ENCODE measurements at regions not wholly inside any gene's neighbourhood (a gene's known extent, or its start where the extent isn't known, plus 50 kb on each side); places are given as distances from the start of the nearest gene placed in this dataset.

GRCh38 chr16:35188288-35189155 lies 1729.1 kb downstream of the TP53TG3F start:
- no peak for DNase-seq (ENCODE audit: low read depth)
- TF ChIP-seq, protein P1, sequence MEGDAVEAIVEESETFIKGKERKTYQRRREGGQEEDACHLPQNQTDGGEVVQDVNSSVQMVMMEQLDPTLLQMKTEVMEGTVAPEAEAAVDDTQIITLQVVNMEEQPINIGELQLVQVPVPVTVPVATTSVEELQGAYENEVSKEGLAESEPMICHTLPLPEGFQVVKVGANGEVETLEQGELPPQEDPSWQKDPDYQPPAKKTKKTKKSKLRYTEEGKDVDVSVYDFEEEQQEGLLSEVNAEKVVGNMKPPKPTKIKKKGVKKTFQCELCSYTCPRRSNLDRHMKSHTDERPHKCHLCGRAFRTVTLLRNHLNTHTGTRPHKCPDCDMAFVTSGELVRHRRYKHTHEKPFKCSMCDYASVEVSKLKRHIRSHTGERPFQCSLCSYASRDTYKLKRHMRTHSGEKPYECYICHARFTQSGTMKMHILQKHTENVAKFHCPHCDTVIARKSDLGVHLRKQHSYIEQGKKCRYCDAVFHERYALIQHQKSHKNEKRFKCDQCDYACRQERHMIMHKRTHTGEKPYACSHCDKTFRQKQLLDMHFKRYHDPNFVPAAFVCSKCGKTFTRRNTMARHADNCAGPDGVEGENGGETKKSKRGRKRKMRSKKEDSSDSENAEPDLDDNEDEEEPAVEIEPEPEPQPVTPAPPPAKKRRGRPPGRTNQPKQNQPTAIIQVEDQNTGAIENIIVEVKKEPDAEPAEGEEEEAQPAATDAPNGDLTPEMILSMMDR (IDR thresholded peaks at IDR 0.05; ENCODE audit: low read depth, low read length, missing control alignments) = peak; percentile 17
- H3K4me3 ChIP-seq (ENCODE audit: low read depth, low read length) = no peak overlapping the region

- TF ChIP-seq, protein P1 (IDR thresholded peaks at IDR 0.05; ENCODE audit: low read depth, low read length, missing control alignments) = no peak
- no peak overlapping the region for H3K4me3 ChIP-seq (ENCODE audit: low read depth, low read length)
- DNase-seq (ENCODE audit: low read depth) = no peak
Observed at GRCh38 chr16:35192993-35193392, 1733.6 kb downstream of the TP53TG3F start.

- H3K4me3 ChIP-seq (ENCODE audit: low read depth, low read length) = no peak overlapping the region
Observed at GRCh38 chr16:35193956-35194355, 1734.5 kb downstream of the TP53TG3F start.

DNA sequence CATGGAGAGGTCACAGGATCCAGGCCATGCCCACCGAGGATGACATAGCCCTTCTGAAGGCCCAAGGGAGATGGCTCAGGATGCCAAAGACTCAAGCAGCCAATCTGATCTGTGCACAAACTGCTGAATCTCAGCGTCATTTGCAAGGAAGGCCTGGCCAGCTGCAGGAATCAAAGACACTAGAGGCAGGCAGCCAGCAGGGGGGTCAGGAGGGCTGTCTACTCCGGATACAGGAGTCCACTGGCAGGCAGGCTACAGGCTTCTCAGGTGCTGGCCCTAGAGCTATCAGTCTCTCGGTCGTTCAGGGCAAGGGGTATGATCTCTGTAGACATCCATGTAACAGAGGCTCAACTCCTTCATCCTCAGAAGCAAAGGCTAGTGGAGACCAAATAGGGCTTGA lies 1735.3 kb downstream of the TP53TG3F start:
- no peak for DNase-seq (ENCODE audit: low read depth)
- H3K4me3 ChIP-seq (ENCODE audit: low read depth, low read length) = no peak overlapping the region
- TF ChIP-seq, protein P1 (IDR thresholded peaks at IDR 0.05; ENCODE audit: low read depth, low read length, missing control alignments) = no peak

More at GRCh38 chr16:35193956-35194355, 1734.5 kb downstream of the TP53TG3F start:
- no peak for DNase-seq (ENCODE audit: low read depth)
- TF ChIP-seq, protein P1 (IDR thresholded peaks at IDR 0.05; ENCODE audit: low read depth, low read length, missing control alignments) = no peak

GRCh38 chr16:35195173-35195863 lies 1735.9 kb downstream of the TP53TG3F start:
- TF ChIP-seq, protein P1 (IDR thresholded peaks at IDR 0.05; ENCODE audit: low read depth, low read length, missing control alignments) = no peak
- no peak overlapping the region for H3K4me3 ChIP-seq (ENCODE audit: low read depth, low read length)
- DNase-seq (ENCODE audit: low read depth) = no peak

DNA sequence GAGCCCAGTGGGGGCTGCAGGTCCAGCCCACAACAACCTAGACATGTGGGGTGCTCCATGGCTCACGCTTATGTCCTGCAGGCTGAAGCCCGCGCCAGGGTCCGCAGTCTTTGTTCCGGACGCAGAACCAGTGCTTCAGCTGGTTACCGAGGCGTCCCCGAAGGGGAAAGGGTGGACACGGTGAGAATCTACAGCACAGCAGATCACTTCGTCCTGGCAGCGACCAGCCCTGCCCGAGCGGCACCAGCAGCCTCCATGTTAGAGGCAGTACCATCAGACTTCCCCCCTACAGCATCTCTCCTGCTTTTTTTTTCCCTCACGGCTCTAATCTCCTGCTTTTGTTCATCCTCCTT lies 1736.4 kb downstream of the TP53TG3F start:
- H3K4me3 ChIP-seq (ENCODE audit: low read depth, low read length) = no peak overlapping the region
- TF ChIP-seq, protein P1 (IDR thresholded peaks at IDR 0.05; ENCODE audit: low read depth, low read length, missing control alignments) = no peak
- DNase-seq (ENCODE audit: low read depth) = no peak

Data from GM12864 (cell line).